GM12892 (cell line): ENCODE measurements at regions not wholly inside any gene's neighbourhood (a gene's known extent, or its start where the extent isn't known, plus 50 kb on each side); places are given as distances from the start of the nearest gene placed in this dataset.

Source experiments
- POLR2A ChIP-seq: IDR thresholded peaks from 2 replicates; pipeline ENCODE4 v1.6.1; 2011; ENCODE audit warnings: low read depth, low read length, control low read depth
- POLR2AphosphoS5 ChIP-seq: IDR thresholded peaks from 2 replicates; pipeline ENCODE4 v1.6.1; 2011; ENCODE audit warnings: low read depth, low read length, control low read depth
- TAF1 ChIP-seq: IDR thresholded peaks from 2 replicates; pipeline ENCODE4 v1.6.1; 2011; ENCODE audit warnings: low read depth, mild to moderate bottlenecking, control low read depth, low read length, borderline replicate concordance

DNA sequence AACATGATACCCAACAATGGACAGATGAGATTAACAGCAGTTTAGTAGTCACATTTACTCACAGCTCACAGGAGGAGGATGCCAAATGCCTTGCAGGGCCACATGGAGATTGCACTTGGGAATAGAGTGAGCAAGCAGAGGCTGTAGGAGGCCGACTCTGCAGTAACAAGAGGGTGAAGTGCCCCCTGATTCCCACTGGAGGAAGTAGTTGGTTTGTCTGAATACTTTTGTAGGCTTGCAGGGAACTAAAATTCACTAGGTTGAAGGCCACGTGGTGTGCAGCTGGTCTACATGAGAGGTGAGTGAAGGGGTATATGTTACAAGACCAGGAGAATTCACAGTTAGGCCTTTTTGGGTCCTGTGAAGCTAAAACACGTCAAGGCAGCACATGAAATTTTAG is 419.3 kb upstream of the TNP1 start:
- TF ChIP-seq POLR2A (no peak), POLR2AphosphoS5 (no peak), TAF1 (no peak)
